Uterus (tissue), 3 donors: ENCODE measurements at regions not wholly inside any gene's neighbourhood (a gene's known extent, or its start where the extent isn't known, plus 50 kb on each side); places are given as distances from the start of the nearest gene placed in this dataset.
A peak's percentile ranks its signal among the peaks of the same experiment; 100 is the strongest.

Experiments
- DNase-seq, 2 donors: peaks; one replicate each; pipeline ENCODE4 v3.0.0-alpha.2; 2019 to 2020
- H3K27ac ChIP-seq, 2 donors: fragments of 200-600 bp; sonication (generic); 1 replicate in 1 of 2; 2 replicates in 1 of 2; pipeline ENCODE4 v1.5.1; 2016 to 2018
- H3K27me3 ChIP-seq, 2 donors: fragments of 200-600 bp; sonication (generic); one replicate each; pipeline ENCODE4 v1.5.1; 2018 to 2019; ENCODE audit warnings: control low read depth in 1 of 2
- H3K36me3 ChIP-seq, 2 donors: fragments of 200-600 bp; sonication (generic); one replicate each; pipeline ENCODE4 v1.5.1; 2019; ENCODE audit warnings: control low read depth in 1 of 2
- H3K4me1 ChIP-seq, 2 donors: fragments of 200-600 bp; sonication (generic); one replicate each; pipeline ENCODE4 v1.5.1; 2018 to 2019; ENCODE audit warnings: control low read depth in 1 of 2
- H3K4me3 ChIP-seq, 2 donors: fragments of 200-600 bp; sonication (generic); 1 replicate in 1 of 2; 2 replicates in 1 of 2; pipeline ENCODE4 v1.5.1; 2018 to 2019; ENCODE audit warnings: mild to moderate bottlenecking in 1 of 2
- H3K9me3 ChIP-seq, 2 donors: fragments of 200-600 bp; sonication (generic); one replicate each; pipeline ENCODE4 v1.5.1; 2019; ENCODE audit warnings: control low read depth in 1 of 2
- POLR2A ChIP-seq, 2 donors: fragments of 450-650 bp; IDR thresholded peaks; one replicate each; pipeline ENCODE4 v1.6.1; 2016; ENCODE audit warnings: antibody characterized with exemption in 2 of 2, mild to moderate bottlenecking in 1 of 2, moderate library complexity in 1 of 2
- intact Hi-C: fragments of 100-400 bp; cut with DNase I; formaldehyde crosslinking; loops from one replicate; pipeline ENCODE4 v1.15.1; 2023; ENCODE audit warnings: low total_unique reads
- TF ChIP-seq, protein P1 (sequence below), 4 experiments: fragments of 200-600 bp in 2 of 4; fragments of 450-650 bp in 2 of 4; sonication (generic) in 2 of 4; IDR thresholded peaks; one replicate each; pipeline ENCODE4 v1.5.1; 2016 to 2019; ENCODE audit warnings: antibody characterized with exemption in 4 of 4, mild to moderate bottlenecking in 2 of 4, moderate library complexity in 1 of 4
- donor health status: DM: yes; HTN: yes; CAD: no.

DNA sequence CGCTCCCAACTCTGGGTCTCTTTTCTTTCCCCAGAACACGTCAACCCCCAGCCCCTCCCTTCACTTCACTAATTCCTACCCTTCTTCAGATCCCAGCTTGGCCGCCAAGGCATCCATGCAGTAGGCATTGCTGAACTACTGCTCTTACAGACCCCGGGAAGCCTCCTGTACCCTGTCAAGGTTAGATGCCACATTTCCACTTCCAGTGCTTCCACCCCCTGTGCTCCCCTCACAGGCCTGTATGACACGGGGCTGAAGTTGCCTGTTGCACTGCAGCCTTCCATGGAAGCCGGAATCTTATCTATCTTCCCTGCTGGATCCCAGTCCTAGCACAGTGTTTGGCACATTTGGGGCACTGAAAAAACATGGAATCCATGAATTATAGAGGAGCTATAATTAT lies 99.0 kb upstream of the SOD1 start:
- TF ChIP-seq, protein P1, sequence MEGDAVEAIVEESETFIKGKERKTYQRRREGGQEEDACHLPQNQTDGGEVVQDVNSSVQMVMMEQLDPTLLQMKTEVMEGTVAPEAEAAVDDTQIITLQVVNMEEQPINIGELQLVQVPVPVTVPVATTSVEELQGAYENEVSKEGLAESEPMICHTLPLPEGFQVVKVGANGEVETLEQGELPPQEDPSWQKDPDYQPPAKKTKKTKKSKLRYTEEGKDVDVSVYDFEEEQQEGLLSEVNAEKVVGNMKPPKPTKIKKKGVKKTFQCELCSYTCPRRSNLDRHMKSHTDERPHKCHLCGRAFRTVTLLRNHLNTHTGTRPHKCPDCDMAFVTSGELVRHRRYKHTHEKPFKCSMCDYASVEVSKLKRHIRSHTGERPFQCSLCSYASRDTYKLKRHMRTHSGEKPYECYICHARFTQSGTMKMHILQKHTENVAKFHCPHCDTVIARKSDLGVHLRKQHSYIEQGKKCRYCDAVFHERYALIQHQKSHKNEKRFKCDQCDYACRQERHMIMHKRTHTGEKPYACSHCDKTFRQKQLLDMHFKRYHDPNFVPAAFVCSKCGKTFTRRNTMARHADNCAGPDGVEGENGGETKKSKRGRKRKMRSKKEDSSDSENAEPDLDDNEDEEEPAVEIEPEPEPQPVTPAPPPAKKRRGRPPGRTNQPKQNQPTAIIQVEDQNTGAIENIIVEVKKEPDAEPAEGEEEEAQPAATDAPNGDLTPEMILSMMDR (IDR thresholded peaks at IDR 0.05): no peak
- TF ChIP-seq POLR2A (IDR thresholded peaks at IDR 0.05): no peak
- DNase-seq: no peak
- Histone ChIP-seq H3K36me3 (no peaks in the 10 kb centered on the region), H3K9me3 (no peaks in the 10 kb centered on the region), H3K27me3 (peaks cover 0 to 6% of the 10 kb centered on the region in 2 donors), H3K4me3 (no peak overlapping the region), H3K4me1 (peaks cover 0 to 12% of the 10 kb centered on the region in 2 donors), H3K27ac (no peak overlapping the region)
- intact Hi-C loops: no loop called here

DNA sequence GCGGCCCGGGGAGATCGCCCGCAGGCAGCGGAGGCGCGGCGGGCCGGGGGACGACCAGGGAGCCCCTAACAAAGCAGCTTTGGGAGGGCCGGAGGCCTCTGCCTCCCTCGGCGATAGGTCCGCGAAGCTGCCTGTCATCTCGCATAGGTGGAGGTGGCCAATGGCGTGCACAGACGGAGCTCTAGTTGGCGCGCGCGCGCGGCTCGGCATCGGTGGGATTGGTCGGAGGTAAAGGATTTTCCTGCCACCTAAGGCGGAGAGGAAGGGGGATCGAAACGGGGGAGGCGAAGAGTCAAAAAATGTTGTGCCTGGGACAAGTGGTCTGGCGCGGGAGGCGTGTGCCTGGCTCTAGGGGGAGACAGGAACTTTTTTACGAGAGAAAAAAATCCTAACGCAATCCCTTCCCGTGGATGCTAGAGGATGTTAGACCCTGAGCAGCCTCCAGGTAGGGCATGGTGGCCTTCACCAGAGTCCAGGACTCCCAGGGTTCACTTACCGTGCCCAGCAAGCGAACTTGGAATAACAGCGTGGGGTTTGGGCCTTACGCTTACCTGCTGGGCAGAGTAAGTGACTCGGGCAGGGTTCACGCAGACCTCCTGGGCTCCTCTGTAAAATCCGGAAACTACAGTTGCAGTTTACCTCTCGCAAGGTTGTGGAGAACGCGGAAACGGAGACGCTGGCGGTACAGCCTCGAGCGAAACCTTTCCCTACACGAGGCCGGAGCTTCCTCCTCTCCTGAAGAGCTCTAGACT lies 99.9 kb upstream of the SOD1 start:
- peak; percentile 85 to 89 for DNase-seq
- Histone ChIP-seq H3K9me3 (no peaks in the 10 kb centered on the region), H3K27ac (no peak overlapping the region), H3K36me3 (no peaks in the 10 kb centered on the region), H3K4me3 (peak overlapping the region; percentile 23 to 58), H3K4me1 (peaks cover 0 to 12% of the 10 kb centered on the region in 2 donors), H3K27me3 (peaks cover 0 to 6% of the 10 kb centered on the region in 2 donors)
- intact Hi-C loops: no loop called here
- TF ChIP-seq, protein P1 (IDR thresholded peaks at IDR 0.05): no peak
- no peak for TF ChIP-seq POLR2A (IDR thresholded peaks at IDR 0.05)

DNA sequence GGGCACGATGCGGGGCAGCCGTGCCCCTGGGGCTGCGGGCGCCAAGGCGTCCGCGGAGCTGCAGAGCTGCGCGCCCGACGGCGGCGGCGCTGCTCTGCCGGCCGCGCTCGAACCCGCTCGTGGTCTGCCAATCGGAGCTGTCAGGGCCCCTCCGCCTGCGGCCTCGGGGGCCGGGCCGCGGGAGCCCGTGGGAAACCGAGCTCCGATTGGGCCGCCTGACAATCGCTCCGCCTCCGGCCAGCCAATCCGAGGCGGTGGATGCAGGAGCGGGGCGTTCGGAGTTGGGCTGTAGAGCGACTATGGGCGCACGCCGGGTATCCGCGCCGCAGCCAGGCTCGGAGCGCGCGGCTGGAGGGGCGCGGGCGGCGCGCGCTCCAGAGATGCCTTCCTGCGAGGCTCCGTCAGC lies 100.5 kb upstream of the SOD1 start:
- intact Hi-C loops: no loop called here
- no peaks in the 10 kb centered on the region for H3K9me3 ChIP-seq
- H3K4me1 ChIP-seq: peaks cover 0 to 12% of the 10 kb centered on the region in 2 donors
- peak overlapping the region; percentile 23 to 58 for H3K4me3 ChIP-seq
- peak; percentile 76 to 81 for DNase-seq
- H3K27me3 ChIP-seq: peaks cover 0 to 6% of the 10 kb centered on the region in 2 donors
- no peaks in the 10 kb centered on the region for H3K36me3 ChIP-seq
- H3K27ac ChIP-seq: peak overlapping the region in 1 of 2 donors; percentile 3
- TF ChIP-seq, protein P1 (IDR thresholded peaks at IDR 0.05): peak in 3 of 4 experiments; percentile 28 to 33 (median 28)
- TF ChIP-seq POLR2A (IDR thresholded peaks at IDR 0.05): no peak

DNA sequence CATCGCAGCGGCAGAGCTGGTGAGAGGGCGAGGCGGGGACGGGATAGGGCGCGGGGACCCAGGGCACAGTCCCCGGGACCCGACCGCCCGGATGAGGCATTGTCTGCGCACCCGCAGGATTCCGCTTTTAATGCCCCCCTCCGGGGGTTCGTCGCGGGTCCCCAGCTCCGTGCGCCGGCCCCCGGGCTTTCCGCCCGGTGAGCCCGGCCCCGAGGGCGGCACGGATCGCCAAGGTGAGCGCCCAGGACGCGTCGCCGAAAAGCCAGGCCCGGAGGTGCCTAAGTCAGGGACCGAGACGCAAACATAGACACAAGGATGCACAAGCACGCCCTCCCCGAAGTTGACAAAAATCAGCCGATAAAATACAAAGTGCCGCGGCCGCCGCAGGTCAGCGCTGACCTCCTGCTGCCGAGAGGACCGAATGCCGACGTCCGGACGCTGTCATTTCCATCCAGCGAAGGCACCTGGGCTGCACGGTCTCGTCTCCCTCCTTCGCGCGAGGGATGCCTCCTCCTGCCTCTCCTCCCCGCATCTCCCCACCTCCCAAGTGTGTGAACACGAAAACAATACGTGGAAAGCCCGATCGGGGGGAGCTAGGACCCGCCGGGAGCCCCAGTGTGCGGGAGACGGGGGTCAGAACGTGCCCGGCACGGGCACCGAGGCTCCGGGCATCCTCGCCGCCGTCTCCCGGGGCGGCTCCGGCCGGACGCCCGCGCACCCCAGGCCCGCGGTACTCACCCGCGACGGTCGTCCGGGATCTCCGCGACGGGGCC lies 101.1 kb upstream of the SOD1 start:
- Histone ChIP-seq H3K27me3 (peaks cover 0 to 6% of the 10 kb centered on the region in 2 donors), H3K36me3 (no peaks in the 10 kb centered on the region), H3K27ac (peak overlapping the region in 1 of 2 donors; percentile 3), H3K4me1 (peaks cover 0 to 12% of the 10 kb centered on the region in 2 donors), H3K4me3 (peak overlapping the region; percentile 21 to 58), H3K9me3 (no peaks in the 10 kb centered on the region)
- intact Hi-C loops: no loop called here
- DNase-seq: peak in 1 of 2 donors; percentile 22
- TF ChIP-seq POLR2A (IDR thresholded peaks at IDR 0.05): no peak
- TF ChIP-seq, protein P1 (IDR thresholded peaks at IDR 0.05): no peak
